ENCODE measurements at regions not wholly inside any gene's neighbourhood (a gene's known extent, or its start where the extent isn't known, plus 50 kb on each side); places are given as distances from the start of the nearest gene placed in this dataset.

- TF ChIP-seq CTCF (IDR thresholded peaks at IDR 0.05) (no peak), POLR2A (IDR thresholded peaks at IDR 0.05) (no peak)
These were observed 315.2 kb downstream of the BLID start for GRCh38 chr11:121800731-121801393.
